Dendritic cell treated with granulocyte-macrophage colony-stimulating factor and Interleukin-4, amounts not matched to agents 40 ng/mL and 50 ng/mL, for 4 days (primary cell): ENCODE measurements at regions not wholly inside any gene's neighbourhood (a gene's known extent, or its start where the extent isn't known, plus 50 kb on each side); places are given as distances from the start of the nearest gene placed in this dataset.

ENCODE experiments used
- H3K27ac Mint-ChIP-seq: one replicate; pipeline ENCODE4 v1.8.0; 2022; ENCODE audit warnings: mild to moderate bottlenecking, mixed read lengths
- H3K27me3 Mint-ChIP-seq: one replicate; pipeline ENCODE4 v1.8.0; 2022; ENCODE audit warnings: mild to moderate bottlenecking, mixed read lengths
- H3K36me3 Mint-ChIP-seq: one replicate; pipeline ENCODE4 v1.8.0; 2022; ENCODE audit warnings: low read depth, mixed read lengths
- H3K4me1 Mint-ChIP-seq: one replicate; pipeline ENCODE4 v1.8.0; 2022; ENCODE audit warnings: low read depth, mixed read lengths
- H3K4me3 Mint-ChIP-seq: one replicate; pipeline ENCODE4 v1.8.0; 2022; ENCODE audit warnings: mild to moderate bottlenecking, moderate library complexity, mixed read lengths
- H3K9me3 Mint-ChIP-seq: one replicate; pipeline ENCODE4 v1.8.0; 2022; ENCODE audit warnings: mixed read lengths
- intact Hi-C: fragments of 100-400 bp; cut with micrococcal nuclease; formaldehyde crosslinking; loops from one replicate; pipeline ENCODE4 v1.15.0; 2022

- intact Hi-C loops, result no loop called here
- Mint-ChIP-seq H3K9me3 (no peaks in the 10 kb centered on the region), H3K36me3 (no peaks in the 10 kb centered on the region), H3K4me1 (no peaks in the 10 kb centered on the region), H3K27ac (no peak overlapping the region), H3K27me3 (peaks cover 3% of the 10 kb centered on the region), H3K4me3 (no peak overlapping the region)
Measured at GRCh38 chr15:37881237-37882013, 53.0 kb upstream of the TMCO5A start.

GRCh38 chr15:37882640-37883039, 51.8 kb upstream of the TMCO5A start:
- peaks cover 3% of the 10 kb centered on the region for H3K27me3 Mint-ChIP-seq
- H3K36me3 Mint-ChIP-seq, result no peaks in the 10 kb centered on the region
- no peak overlapping the region for H3K27ac Mint-ChIP-seq
- intact Hi-C loops, result no loop called here
- no peaks in the 10 kb centered on the region for H3K4me1 Mint-ChIP-seq
- H3K9me3 Mint-ChIP-seq, result no peaks in the 10 kb centered on the region
- no peak overlapping the region for H3K4me3 Mint-ChIP-seq
